ENCODE measurements at regions not wholly inside any gene's neighbourhood (a gene's known extent, or its start where the extent isn't known, plus 50 kb on each side); places are given as distances from the start of the nearest gene placed in this dataset.
"Not testable (repeated sequence)": the region's sequence is repeated elsewhere in the genome, so short reads cannot be mapped to it uniquely, and the experiment has no call there.

GRCh38 chr14:106586098-106586704, 1059.8 kb downstream of the TMEM121 start:
- DNase-seq, result peak; percentile 26 to 45

DNA sequence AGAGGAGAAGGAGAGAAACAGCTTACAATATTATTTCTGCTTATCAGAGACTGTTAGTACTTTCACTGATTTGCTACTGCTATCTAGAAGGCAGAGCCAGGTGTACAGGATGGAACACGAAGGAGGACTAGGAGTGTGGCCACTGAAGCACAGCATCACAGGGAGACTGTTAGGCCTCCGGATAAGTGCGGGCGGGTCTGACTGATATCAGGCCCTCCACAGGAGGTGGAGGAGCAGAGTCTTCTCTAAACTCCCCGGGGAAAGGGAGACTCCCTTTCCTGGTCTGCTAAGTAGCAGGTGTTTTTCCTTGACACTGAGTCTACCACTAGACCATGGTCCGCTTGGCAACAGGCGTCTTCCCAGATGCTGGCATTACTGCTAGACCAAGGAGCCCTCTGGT, 1065.2 kb downstream of the TMEM121 start:
- DNase-seq, result not testable (repeated sequence)

- DNase-seq, result not testable (repeated sequence)
Measured at GRCh38 chr14:106592115-106592852, 1065.9 kb downstream of the TMEM121 start.

GRCh38 chr14:106599209-106599608, 1072.8 kb downstream of the TMEM121 start:
- DNase-seq, result no peak

- peak; percentile 30 to 41 for DNase-seq
Measured at GRCh38 chr14:106605548-106606448, 1079.4 kb downstream of the TMEM121 start.

DNA sequence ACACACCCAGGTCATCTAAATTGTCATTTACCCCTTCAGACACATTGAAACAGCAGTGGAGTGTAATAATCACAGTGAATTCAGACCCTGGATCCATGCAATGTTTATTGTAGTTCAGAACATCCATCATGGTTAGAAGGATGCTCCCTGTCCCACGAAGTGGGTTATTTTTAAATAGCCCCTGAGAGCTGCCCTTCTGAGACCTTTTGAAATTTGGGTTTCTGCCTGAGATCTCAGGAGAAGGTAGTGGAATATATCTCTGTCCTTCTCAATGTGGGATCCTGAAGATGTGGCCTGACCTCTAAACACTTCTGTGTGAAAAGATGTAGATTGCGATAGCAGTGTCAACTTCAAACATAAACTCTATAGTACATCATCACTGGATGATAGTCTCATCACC, 1080.6 kb downstream of the TMEM121 start:
- DNase-seq, result no peak

GRCh38 chr14:106610691-106611090, 1084.3 kb downstream of the TMEM121 start:
- DNase-seq, result no peak

DNA sequence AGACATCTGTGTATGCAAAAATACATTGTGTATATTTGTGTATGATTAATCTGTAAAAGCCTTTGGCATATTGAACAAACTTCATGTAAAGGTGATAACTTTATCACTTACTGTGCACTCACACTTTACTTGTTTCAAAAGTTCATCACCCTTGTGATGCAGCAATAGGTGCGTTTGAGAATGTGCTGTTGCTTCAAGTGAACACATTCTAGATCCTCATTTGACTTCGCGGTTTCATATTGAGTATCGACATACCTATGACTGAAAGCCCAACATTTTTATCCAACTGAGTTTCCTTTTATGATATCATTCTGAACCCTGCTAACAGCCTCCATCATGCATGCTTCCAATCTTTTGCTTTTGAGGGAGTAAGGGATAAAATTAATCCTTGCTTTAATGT, 1086.9 kb downstream of the TMEM121 start:
- no peak for DNase-seq

DNA sequence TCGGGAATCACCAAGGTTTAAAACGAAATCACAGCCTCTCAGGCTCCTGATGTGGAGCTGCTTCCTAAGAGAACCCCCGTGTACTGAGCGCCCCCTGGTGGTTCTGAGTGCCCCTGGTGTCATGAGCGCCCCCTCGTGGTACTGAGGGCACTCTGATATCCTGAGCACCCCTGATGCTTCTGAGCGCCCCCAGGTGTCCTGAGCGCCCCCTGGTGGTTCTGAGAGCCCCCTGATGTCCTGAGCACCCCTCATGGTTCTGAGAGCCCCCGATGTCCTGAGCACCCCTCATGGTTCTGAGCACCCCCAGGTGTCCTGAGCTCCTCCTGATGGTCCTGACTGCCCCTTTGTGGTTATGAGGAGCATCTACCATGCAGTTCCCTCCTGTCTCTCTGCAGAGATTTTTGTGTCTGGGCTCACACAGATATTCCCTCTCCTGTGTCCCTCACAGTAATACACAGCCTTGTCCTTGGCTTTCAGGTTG, 1092.1 kb downstream of the TMEM121 start:
- DNase-seq, result peak in 1 of 2 donors; percentile 57

DNA sequence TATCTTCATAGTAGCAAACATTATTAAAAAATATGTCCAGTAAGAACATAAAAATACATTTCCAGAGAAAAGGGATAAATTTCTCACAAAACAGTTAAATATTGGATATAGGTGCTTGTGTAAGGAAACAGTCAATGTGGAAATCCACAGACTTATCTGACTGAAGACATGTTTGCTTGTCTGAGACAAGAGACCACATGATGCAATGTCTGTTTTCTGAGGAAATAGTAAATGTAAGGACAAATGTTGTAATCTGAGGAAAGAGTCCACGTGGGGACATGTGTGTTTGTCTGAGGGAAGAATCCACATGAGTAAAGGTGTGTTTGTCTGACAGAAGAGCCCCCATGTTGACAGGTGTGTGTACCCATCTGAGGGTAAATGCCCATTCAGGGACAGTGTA, 1093.2 kb downstream of the TMEM121 start:
- DNase-seq, result peak; percentile 61 to 76

DNA sequence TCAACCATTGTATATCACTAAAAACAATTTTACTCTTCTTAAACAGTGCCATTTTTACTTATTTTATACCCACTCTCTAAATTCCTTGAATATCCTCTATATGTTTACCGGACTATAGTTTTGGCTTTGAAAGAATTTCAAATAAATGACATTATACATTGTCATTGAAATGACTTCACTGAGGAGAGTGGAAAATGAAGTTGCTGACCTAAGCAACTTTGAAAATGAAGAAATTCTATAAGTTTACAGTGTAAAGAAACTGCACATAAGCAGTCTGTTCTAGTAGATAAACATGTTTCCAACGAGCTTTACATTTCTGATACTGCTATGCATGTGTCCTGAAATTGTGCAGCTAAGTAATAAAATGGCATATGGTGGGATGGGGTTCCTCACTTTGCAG, 1094.0 kb downstream of the TMEM121 start:
- no peak for DNase-seq

GRCh38 chr14:106622200-106622745, 1095.9 kb downstream of the TMEM121 start:
- no peak for DNase-seq

GRCh38 chr14:106625186-106625585, 1098.8 kb downstream of the TMEM121 start:
- no peak for DNase-seq

DNA sequence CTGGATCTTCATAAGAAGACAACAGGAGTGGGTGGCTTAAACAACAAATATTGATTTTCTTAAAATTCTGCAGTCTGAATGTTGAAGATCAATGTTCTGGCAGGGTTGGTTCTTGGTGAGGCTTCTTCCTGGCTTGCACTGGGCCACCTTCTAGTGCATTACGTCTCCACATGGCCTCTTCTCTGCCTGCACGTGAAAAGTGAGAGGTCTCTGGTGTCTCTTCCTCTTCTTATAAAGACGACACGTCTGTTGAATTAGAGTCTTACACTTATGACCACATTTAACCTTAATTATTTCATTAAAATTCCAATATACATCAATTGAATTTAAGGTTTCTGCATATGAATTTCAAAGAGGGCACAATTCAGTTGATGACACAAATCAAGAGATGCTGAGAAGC, 1100.1 kb downstream of the TMEM121 start:
- not testable (repeated sequence) for DNase-seq

GRCh38 chr14:106626942-106627588, 1100.7 kb downstream of the TMEM121 start:
- peak; percentile 21 to 57 for DNase-seq

- peak; percentile 34 to 50 for DNase-seq
Measured at GRCh38 chr14:106631879-106632278, 1105.5 kb downstream of the TMEM121 start.

GRCh38 chr14:106633721-106634120, 1107.3 kb downstream of the TMEM121 start:
- DNase-seq, result no peak

DNA sequence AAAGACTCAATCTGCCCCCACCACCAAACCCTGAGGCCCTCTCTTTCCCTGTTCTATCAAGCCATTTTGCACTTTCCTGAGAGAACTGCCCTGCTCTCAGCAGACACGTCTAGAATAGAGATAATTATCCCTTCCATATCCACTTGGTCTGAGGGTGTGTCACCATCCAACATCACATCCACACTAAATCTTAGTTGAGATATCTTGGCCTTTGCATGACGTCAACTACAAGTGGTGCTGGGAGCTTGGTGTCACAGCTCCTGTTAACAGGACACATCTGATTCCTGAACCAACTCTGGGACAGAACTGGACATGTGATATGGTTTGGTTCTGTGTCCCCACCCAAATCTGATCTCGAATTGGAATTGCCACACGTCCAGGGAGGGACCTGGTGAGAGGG, 1109.2 kb downstream of the TMEM121 start:
- DNase-seq, result no peak

GRCh38 chr14:106638786-106639452, 1112.5 kb downstream of the TMEM121 start:
- DNase-seq, result peak in 1 of 2 donors; percentile 6

GRCh38 chr14:106642090-106642489, 1115.7 kb downstream of the TMEM121 start:
- DNase-seq, result no peak

DNA sequence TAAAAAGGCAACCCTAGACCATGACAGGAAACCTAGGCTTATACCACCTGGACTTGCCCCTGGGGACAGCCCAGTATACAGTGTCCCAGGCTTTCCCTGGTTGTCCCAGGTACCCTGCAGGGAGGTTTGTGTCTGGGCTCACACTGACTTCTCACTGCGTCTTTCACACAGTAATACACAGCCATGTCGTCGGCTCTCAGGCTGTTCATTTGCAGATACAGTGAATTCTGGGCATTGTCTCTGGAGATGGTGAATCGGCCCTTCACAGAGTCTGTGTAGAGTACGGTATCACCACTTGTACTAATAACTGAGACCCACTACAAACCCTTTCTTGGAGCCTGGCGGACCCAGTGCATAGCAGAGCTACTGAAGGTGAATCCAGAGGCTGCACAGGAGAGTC, 1116.6 kb downstream of the TMEM121 start:
- not testable (repeated sequence) for DNase-seq

DNA sequence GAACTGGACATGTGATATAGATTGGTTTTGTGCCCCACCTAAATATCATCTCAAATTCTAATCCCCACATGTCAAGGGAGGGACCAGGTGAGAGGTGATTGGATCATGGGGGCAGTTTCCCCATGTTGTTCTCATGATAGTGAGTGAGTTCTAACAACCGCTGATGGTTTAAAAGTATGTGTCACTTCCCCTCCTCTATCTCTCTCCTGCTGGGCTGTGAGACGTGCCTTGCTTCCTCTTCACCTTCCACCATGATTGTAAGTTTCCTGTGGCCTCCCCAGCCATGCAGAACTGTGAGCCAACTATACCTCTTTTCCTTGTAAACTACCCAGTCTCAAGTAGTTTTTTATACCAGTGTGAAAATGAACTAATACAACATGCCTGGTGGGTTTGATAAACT, 1122.5 kb downstream of the TMEM121 start:
- not testable (repeated sequence) for DNase-seq

All from inflammatory macrophage (primary cell).